Choroid plexus epithelial cell (primary cell): ENCODE measurements at regions not wholly inside any gene's neighbourhood (a gene's known extent, or its start where the extent isn't known, plus 50 kb on each side); places are given as distances from the start of the nearest gene placed in this dataset.

ENCODE experiments used
- DNase-seq: peaks from one replicate; pipeline ENCODE4 v3.0.0-alpha.2; 2010; ENCODE audit warnings: low read depth
- H3K4me3 ChIP-seq: 2 replicates; pipeline ENCODE4 v1.5.1; 2011; ENCODE audit warnings: low read depth, mild to moderate bottlenecking, control low read depth, low read length, moderate library complexity
- CTCF ChIP-seq: conservative IDR thresholded peaks from 2 replicates; pipeline ENCODE4 v1.5.1; 2011; ENCODE audit warnings: low read depth, mild to moderate bottlenecking, control low read depth, inconsistent platforms, low read length, moderate library complexity

- no peak overlapping the region for H3K4me3 ChIP-seq
- DNase-seq: no peak
- no peak for TF ChIP-seq CTCF
Measured at GRCh38 chr2:9083287-9083686, 79.8 kb upstream of the MBOAT2 start.

DNA sequence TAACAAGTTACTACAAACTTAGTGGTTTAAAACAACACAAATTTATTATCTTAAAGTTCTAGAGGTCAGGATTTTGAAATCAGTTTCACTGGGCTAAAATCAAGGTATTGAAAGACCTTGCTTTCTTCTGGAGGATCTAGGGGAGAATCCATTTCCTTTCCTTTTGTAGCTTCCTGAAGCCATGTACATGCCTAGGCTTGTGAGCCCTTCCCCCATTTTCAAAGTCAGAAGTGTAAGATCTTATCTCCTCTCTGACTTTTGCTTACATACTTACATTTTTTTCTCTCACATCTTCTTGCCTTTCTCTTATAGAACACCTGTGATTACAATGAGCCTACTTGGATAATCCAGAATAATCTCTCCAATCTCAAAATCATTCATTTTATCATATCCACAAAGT lies 78.7 kb upstream of the MBOAT2 start:
- H3K4me3 ChIP-seq: no peak overlapping the region
- no peak for TF ChIP-seq CTCF
- no peak for DNase-seq

- TF ChIP-seq CTCF: no peak
- DNase-seq: no peak
- H3K4me3 ChIP-seq: no peak overlapping the region
Measured at GRCh38 chr2:9081750-9082149, 78.3 kb upstream of the MBOAT2 start.

DNA sequence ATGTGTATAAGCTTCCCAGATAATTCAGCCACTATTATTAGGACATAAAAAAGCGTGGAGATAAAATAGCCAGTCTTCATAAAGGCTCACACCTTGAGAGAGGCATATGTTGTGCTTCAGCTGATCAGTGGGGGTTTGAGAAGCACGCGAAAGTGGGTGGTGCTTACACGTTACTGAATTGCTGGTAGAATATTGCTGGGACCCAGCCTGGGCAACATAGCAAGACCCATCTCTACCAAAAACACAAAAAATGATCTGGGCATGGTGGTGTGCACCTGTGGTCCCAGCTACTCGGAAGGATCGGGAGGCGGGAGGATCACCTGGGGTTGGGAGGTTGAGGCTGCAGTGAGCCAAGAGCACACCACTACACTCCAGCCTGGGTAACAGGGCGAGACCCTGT lies 74.9 kb upstream of the MBOAT2 start:
- TF ChIP-seq CTCF: no peak
- H3K4me3 ChIP-seq: no peak overlapping the region
- DNase-seq: no peak

GRCh38 chr2:9077691-9078090 lies 74.2 kb upstream of the MBOAT2 start:
- DNase-seq: no peak
- H3K4me3 ChIP-seq: no peak overlapping the region
- no peak for TF ChIP-seq CTCF

GRCh38 chr2:9076755-9077154 lies 73.3 kb upstream of the MBOAT2 start:
- H3K4me3 ChIP-seq: no peak overlapping the region
- DNase-seq: no peak
- TF ChIP-seq CTCF: no peak

- no peak for DNase-seq
- no peak for TF ChIP-seq CTCF
Measured at GRCh38 chr2:9076210-9076609, 72.7 kb upstream of the MBOAT2 start.

More at GRCh38 chr2:9076210-9076609, 72.7 kb upstream of the MBOAT2 start:
- H3K4me3 ChIP-seq: no peak overlapping the region
